ENCODE measurements at regions not wholly inside any gene's neighbourhood (a gene's known extent, or its start where the extent isn't known, plus 50 kb on each side); places are given as distances from the start of the nearest gene placed in this dataset.

GRCh38 chr3:70527026-70527425 is 214.6 kb upstream of the MDFIC2 start:
- TF ChIP-seq YY1 (IDR thresholded peaks at IDR 0.05; ENCODE audit: low read depth) = no peak
- no peak for TF ChIP-seq USF1 (IDR thresholded peaks at IDR 0.05)
- no peak for TF ChIP-seq NFIC (IDR thresholded peaks at IDR 0.05)
- no peak for TF ChIP-seq REST (IDR thresholded peaks at IDR 0.05; ENCODE audit: low read depth)
- no peak for TF ChIP-seq RAD21 (IDR thresholded peaks at IDR 0.05; ENCODE audit: low read depth)
- TF ChIP-seq TEAD4 (IDR thresholded peaks at IDR 0.05) = no peak
- no peak for TF ChIP-seq CREB1 (IDR thresholded peaks at IDR 0.05; ENCODE audit: low read depth)
- no peak for TF ChIP-seq TCF12 (IDR thresholded peaks at IDR 0.05; ENCODE audit: low read depth)
- TF ChIP-seq ZBTB7A (IDR thresholded peaks at IDR 0.05; ENCODE audit: low read depth) = no peak
- no peak for TF ChIP-seq TAF1 (IDR thresholded peaks at IDR 0.05; ENCODE audit: low read depth)
- no peak for TF ChIP-seq EP300 (IDR thresholded peaks at IDR 0.05; ENCODE audit: borderline replicate concordance)
- no peak for TF ChIP-seq MAX (IDR thresholded peaks at IDR 0.05)
- TF ChIP-seq EGR1 (IDR thresholded peaks at IDR 0.05) = no peak
- TF ChIP-seq FOXM1 (IDR thresholded peaks at IDR 0.05; ENCODE audit: borderline replicate concordance, low read depth) = no peak
- TF ChIP-seq CEBPB (IDR thresholded peaks at IDR 0.05) = no peak

DNA sequence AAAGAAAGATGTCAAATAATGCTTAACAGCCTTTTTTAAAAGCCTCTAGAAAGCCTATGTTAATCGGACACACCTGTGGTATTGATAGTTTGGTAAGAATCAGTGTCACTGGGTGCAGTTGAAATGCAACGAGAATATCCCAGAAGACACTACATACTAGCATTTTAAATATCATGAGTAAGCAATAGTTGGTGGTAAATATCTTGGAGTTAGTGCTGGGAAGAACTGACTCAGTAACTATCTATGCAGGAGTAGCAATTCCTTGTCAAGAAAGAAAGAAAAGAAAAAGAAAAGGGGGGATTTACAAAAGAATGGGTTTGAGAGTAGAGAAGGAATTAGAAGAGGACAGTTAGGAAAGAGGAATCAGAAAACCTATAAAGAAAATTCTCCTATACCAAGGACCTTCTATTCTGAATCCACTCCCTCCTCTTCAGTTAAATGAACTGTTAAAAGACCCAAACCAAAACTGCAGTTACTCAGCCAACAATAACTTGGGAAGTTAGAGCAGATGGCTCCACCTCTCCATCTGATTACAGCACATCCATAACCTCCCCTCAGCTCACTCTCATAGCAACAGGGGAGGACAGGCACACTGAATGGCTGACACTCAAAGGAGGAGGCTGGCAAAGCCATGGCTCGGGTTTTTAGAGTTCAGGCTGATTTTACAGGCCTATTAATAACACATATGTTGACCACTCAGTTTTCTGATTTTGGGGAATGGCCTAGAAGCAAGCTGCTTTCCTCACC is 207.6 kb upstream of the MDFIC2 start:
- TF ChIP-seq CEBPB (IDR thresholded peaks at IDR 0.05) (no peak), FOXM1 (IDR thresholded peaks at IDR 0.05; ENCODE audit: borderline replicate concordance, low read depth) (no peak), NFIC (IDR thresholded peaks at IDR 0.05) (no peak), USF1 (IDR thresholded peaks at IDR 0.05) (no peak), YY1 (IDR thresholded peaks at IDR 0.05; ENCODE audit: low read depth) (no peak), RAD21 (IDR thresholded peaks at IDR 0.05; ENCODE audit: low read depth) (no peak), CREB1 (IDR thresholded peaks at IDR 0.05; ENCODE audit: low read depth) (no peak), EGR1 (IDR thresholded peaks at IDR 0.05) (no peak), TEAD4 (IDR thresholded peaks at IDR 0.05) (no peak), REST (IDR thresholded peaks at IDR 0.05; ENCODE audit: low read depth) (no peak), MAX (IDR thresholded peaks at IDR 0.05) (no peak), ZBTB7A (IDR thresholded peaks at IDR 0.05; ENCODE audit: low read depth) (no peak)

GRCh38 chr3:70519026-70519425 is 206.6 kb upstream of the MDFIC2 start:
- TF ChIP-seq USF1 (IDR thresholded peaks at IDR 0.05) (no peak), YY1 (IDR thresholded peaks at IDR 0.05; ENCODE audit: low read depth) (no peak), FOXM1 (IDR thresholded peaks at IDR 0.05; ENCODE audit: borderline replicate concordance, low read depth) (no peak), MAX (IDR thresholded peaks at IDR 0.05) (no peak), NFIC (IDR thresholded peaks at IDR 0.05) (no peak), CEBPB (IDR thresholded peaks at IDR 0.05) (no peak), RAD21 (IDR thresholded peaks at IDR 0.05; ENCODE audit: low read depth) (no peak), EP300 (IDR thresholded peaks at IDR 0.05; ENCODE audit: borderline replicate concordance) (no peak), CREB1 (IDR thresholded peaks at IDR 0.05; ENCODE audit: low read depth) (no peak), EGR1 (IDR thresholded peaks at IDR 0.05) (no peak), TAF1 (IDR thresholded peaks at IDR 0.05; ENCODE audit: low read depth) (no peak), TCF12 (IDR thresholded peaks at IDR 0.05; ENCODE audit: low read depth) (no peak)

DNA sequence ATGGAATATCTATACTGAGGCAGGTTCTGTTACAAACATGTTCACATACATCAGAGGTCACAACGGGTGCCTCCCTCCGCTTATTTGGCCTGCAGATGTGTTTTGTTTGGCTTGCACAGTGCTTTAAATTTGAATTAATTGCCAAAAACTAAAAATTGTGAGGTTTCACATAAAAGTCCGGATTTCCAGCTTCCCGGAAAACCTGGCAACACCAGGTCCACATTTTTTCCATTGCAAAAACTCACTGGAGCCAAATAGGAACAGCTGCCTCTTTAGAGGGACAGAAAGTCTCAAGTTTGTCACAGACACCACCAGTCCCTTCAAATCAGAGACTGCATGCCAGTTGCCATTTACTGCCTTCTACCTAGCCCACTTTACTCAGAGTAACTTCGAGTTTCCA is 205.9 kb upstream of the MDFIC2 start:
- no peak for TF ChIP-seq REST (IDR thresholded peaks at IDR 0.05; ENCODE audit: low read depth)
- TF ChIP-seq TEAD4 (IDR thresholded peaks at IDR 0.05) = no peak
- TF ChIP-seq TCF12 (IDR thresholded peaks at IDR 0.05; ENCODE audit: low read depth) = no peak
- no peak for TF ChIP-seq RAD21 (IDR thresholded peaks at IDR 0.05; ENCODE audit: low read depth)
- TF ChIP-seq YY1 (IDR thresholded peaks at IDR 0.05; ENCODE audit: low read depth) = no peak
- no peak for TF ChIP-seq TAF1 (IDR thresholded peaks at IDR 0.05; ENCODE audit: low read depth)
- no peak for TF ChIP-seq EP300 (IDR thresholded peaks at IDR 0.05; ENCODE audit: borderline replicate concordance)
